ENCODE measurements at regions not wholly inside any gene's neighbourhood (a gene's known extent, or its start where the extent isn't known, plus 50 kb on each side); places are given as distances from the start of the nearest gene placed in this dataset.

- no peaks in the 10 kb centered on the region for H3K9me3 ChIP-seq
- no peak for DNase-seq
- H3K27ac ChIP-seq = no peak overlapping the region
- peaks cover 5 to 35% (median 24%) of the 10 kb centered on the region in 6 donors for H3K4me1 ChIP-seq
- H3K4me3 ChIP-seq = peak overlapping the region in 7 of 8 donors; percentile 24 to 75 (median 47)
- TF ChIP-seq POLR2A (IDR thresholded peaks at IDR 0.05) (no peak), CTCF (IDR thresholded peaks at IDR 0.05 in 8 of 11, conservative IDR thresholded peaks at IDR 0.05 in 3 of 11) (no peak), POLR2AphosphoS5 (IDR thresholded peaks at IDR 0.05) (no peak)
- intact Hi-C loops (cut with DNase I; ENCODE audit: low total_unique reads) = no loop called here
- WGBS, 5 donors = 31 to 38% (median 34%) methylated on average over 8 of the region's 8 CpGs
- H3K27me3 ChIP-seq (replicated peaks in 1 of 7) = peaks cover 3 to 82% (median 47%) of the 10 kb centered on the region in 7 donors
- H3K36me3 ChIP-seq = no peaks in the 10 kb centered on the region
Observed at GRCh38 chr12:94872671-94872970, 130.9 kb downstream of the NDUFA12 start.

GRCh38 chr12:94872007-94872653, 131.4 kb downstream of the NDUFA12 start:
- intact Hi-C loops (cut with DNase I; ENCODE audit: low total_unique reads) = no loop called here
- Histone ChIP-seq H3K36me3 (no peaks in the 10 kb centered on the region), H3K4me1 (peaks cover 5 to 35% (median 24%) of the 10 kb centered on the region in 6 donors), H3K27ac (no peak overlapping the region), H3K9me3 (no peaks in the 10 kb centered on the region), H3K27me3 (replicated peaks in 1 of 7) (peaks cover 3 to 78% (median 47%) of the 10 kb centered on the region in 7 donors), H3K4me3 (peak overlapping the region in 1 of 8 donors; percentile 75)
- DNase-seq = no peak
- WGBS, 5 donors = 73 to 84% (median 82%) methylated on average over 11 of the region's 11 CpGs
- TF ChIP-seq CTCF (IDR thresholded peaks at IDR 0.05 in 8 of 11, conservative IDR thresholded peaks at IDR 0.05 in 3 of 11) (no peak), POLR2A (IDR thresholded peaks at IDR 0.05) (no peak), POLR2AphosphoS5 (IDR thresholded peaks at IDR 0.05) (no peak)

GRCh38 chr12:94870511-94870910, 133.0 kb downstream of the NDUFA12 start:
- H3K27me3 ChIP-seq (replicated peaks in 1 of 7) = peaks cover 3 to 64% (median 40%) of the 10 kb centered on the region in 7 donors
- no peaks in the 10 kb centered on the region for H3K9me3 ChIP-seq
- no peak overlapping the region for H3K4me3 ChIP-seq
- H3K4me1 ChIP-seq = peaks cover 5 to 33% (median 24%) of the 10 kb centered on the region in 6 donors
- intact Hi-C loops (cut with DNase I; ENCODE audit: low total_unique reads) = no loop called here
- no peak for DNase-seq
- H3K36me3 ChIP-seq = no peaks in the 10 kb centered on the region
- 52 to 83% (median 79%) methylated on average over 5 of the region's 5 CpGs for WGBS, 5 donors
- TF ChIP-seq POLR2A (IDR thresholded peaks at IDR 0.05) (no peak), CTCF (IDR thresholded peaks at IDR 0.05 in 8 of 11, conservative IDR thresholded peaks at IDR 0.05 in 3 of 11) (no peak), POLR2AphosphoS5 (IDR thresholded peaks at IDR 0.05) (no peak)
- H3K27ac ChIP-seq = no peak overlapping the region

- Histone ChIP-seq H3K4me3 (no peak overlapping the region), H3K9me3 (no peaks in the 10 kb centered on the region), H3K27me3 (replicated peaks in 1 of 7) (peaks cover 3 to 40% (median 17%) of the 10 kb centered on the region in 7 donors), H3K27ac (no peak overlapping the region), H3K36me3 (no peaks in the 10 kb centered on the region), H3K4me1 (peaks cover 4 to 12% (median 7%) of the 10 kb centered on the region in 6 donors)
- TF ChIP-seq POLR2AphosphoS5 (IDR thresholded peaks at IDR 0.05) (no peak), CTCF (IDR thresholded peaks at IDR 0.05 in 8 of 11, conservative IDR thresholded peaks at IDR 0.05 in 3 of 11) (no peak), POLR2A (IDR thresholded peaks at IDR 0.05) (no peak)
- intact Hi-C loops (cut with DNase I; ENCODE audit: low total_unique reads) = no loop called here
- no peak for DNase-seq
- 93 to 96% (median 95%) methylated on average over 2 of the region's 2 CpGs for WGBS, 5 donors
Observed at GRCh38 chr12:94868161-94868560, 135.3 kb downstream of the NDUFA12 start.
